ENCODE measurements at regions not wholly inside any gene's neighbourhood (a gene's known extent, or its start where the extent isn't known, plus 50 kb on each side); places are given as distances from the start of the nearest gene placed in this dataset.

- DNase-seq = no peak
- Histone ChIP-seq H3K9me3 (ENCODE audit: control extremely low read depth in 1 of 5, control insufficient read depth in 4 of 5, insufficient read depth in 2 of 5, low read depth in 1 of 5, low read length in 4 of 5) (peaks cover 0 to 3% (median 0%) of the 10 kb centered on the region in 5 experiments), H3K27me3 (replicated peaks in 2 of 5; ENCODE audit: control insufficient read depth in 4 of 5, insufficient read depth in 5 of 5, low read length in 4 of 5) (no peaks in the 10 kb centered on the region), H3K27ac (ENCODE audit: insufficient read depth in 1 of 2, low read depth in 1 of 2, low read length in 2 of 2, poor library complexity in 1 of 2, severe bottlenecking in 2 of 2) (no peak overlapping the region), H3K36me3 (ENCODE audit: control insufficient read depth in 4 of 4, insufficient read depth in 4 of 4, low read length in 3 of 4) (no peaks in the 10 kb centered on the region), H3K4me3 (ENCODE audit: control insufficient read depth in 1 of 7, extremely low read depth in 1 of 7, insufficient read depth in 4 of 7, low read depth in 2 of 7, low read length in 6 of 7) (no peak overlapping the region), H3K4me1 (ENCODE audit: control extremely low read depth in 1 of 4, control insufficient read depth in 4 of 4, insufficient read depth in 4 of 4, low read length in 3 of 4) (no peaks in the 10 kb centered on the region)
- CTCF ChIA-PET = no interaction called here
- POLR2A ChIA-PET = no interaction called here
These were observed 279.3 kb downstream of the HACE1 start for GRCh38 chr6:104580452-104580851.

GRCh38 chr6:104579310-104579863, 280.3 kb downstream of the HACE1 start:
- H3K36me3 ChIP-seq (ENCODE audit: control insufficient read depth in 4 of 4, insufficient read depth in 4 of 4, low read length in 3 of 4) = no peaks in the 10 kb centered on the region
- POLR2A ChIA-PET = no interaction called here
- 93% methylated on average over 4 of the region's 5 CpGs for WGBS (ENCODE audit: insufficient coverage)

DNA sequence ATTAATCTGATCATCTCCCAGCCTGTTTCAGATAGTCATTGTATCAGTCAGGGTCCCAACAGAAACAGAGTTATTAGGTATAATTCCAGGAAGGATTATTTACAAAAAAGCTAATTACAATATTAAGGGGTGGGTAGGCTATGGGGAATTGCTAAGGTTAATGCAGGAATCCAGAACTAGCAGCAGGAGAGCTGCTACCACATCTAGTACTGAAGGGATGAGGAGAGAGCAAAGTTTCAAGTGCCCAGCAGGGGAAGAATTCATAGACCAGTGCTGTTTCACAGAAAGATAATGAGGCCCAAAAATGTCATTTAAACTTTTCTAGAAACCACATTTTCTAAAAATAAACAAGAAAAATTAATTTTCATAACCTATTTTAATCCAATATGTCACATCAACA, 284.2 kb downstream of the HACE1 start:
- Histone ChIP-seq H3K9me3 (ENCODE audit: control extremely low read depth in 1 of 5, control insufficient read depth in 4 of 5, insufficient read depth in 2 of 5, low read depth in 1 of 5, low read length in 4 of 5) (no peaks in the 10 kb centered on the region), H3K27ac (ENCODE audit: insufficient read depth in 1 of 2, low read depth in 1 of 2, low read length in 2 of 2, poor library complexity in 1 of 2, severe bottlenecking in 2 of 2) (no peak overlapping the region), H3K4me3 (ENCODE audit: control insufficient read depth in 1 of 7, extremely low read depth in 1 of 7, insufficient read depth in 4 of 7, low read depth in 2 of 7, low read length in 6 of 7) (no peak overlapping the region), H3K36me3 (ENCODE audit: control insufficient read depth in 4 of 4, insufficient read depth in 4 of 4, low read length in 3 of 4) (no peaks in the 10 kb centered on the region), H3K27me3 (replicated peaks in 2 of 5; ENCODE audit: control insufficient read depth in 4 of 5, insufficient read depth in 5 of 5, low read length in 4 of 5) (no peaks in the 10 kb centered on the region), H3K4me1 (ENCODE audit: control extremely low read depth in 1 of 4, control insufficient read depth in 4 of 4, insufficient read depth in 4 of 4, low read length in 3 of 4) (no peaks in the 10 kb centered on the region)
- no peak for DNase-seq
- CTCF ChIA-PET = no interaction called here
- POLR2A ChIA-PET = no interaction called here

More at GRCh38 chr6:104579310-104579863, 280.3 kb downstream of the HACE1 start:
- Histone ChIP-seq H3K4me1 (ENCODE audit: control extremely low read depth in 1 of 4, control insufficient read depth in 4 of 4, insufficient read depth in 4 of 4, low read length in 3 of 4) (no peaks in the 10 kb centered on the region), H3K9me3 (ENCODE audit: control extremely low read depth in 1 of 5, control insufficient read depth in 4 of 5, insufficient read depth in 2 of 5, low read depth in 1 of 5, low read length in 4 of 5) (peaks cover 0 to 3% (median 0%) of the 10 kb centered on the region in 5 experiments), H3K27me3 (replicated peaks in 2 of 5; ENCODE audit: control insufficient read depth in 4 of 5, insufficient read depth in 5 of 5, low read length in 4 of 5) (no peaks in the 10 kb centered on the region), H3K27ac (ENCODE audit: insufficient read depth in 1 of 2, low read depth in 1 of 2, low read length in 2 of 2, poor library complexity in 1 of 2, severe bottlenecking in 2 of 2) (no peak overlapping the region), H3K4me3 (ENCODE audit: control insufficient read depth in 1 of 7, extremely low read depth in 1 of 7, insufficient read depth in 4 of 7, low read depth in 2 of 7, low read length in 6 of 7) (no peak overlapping the region)
- CTCF ChIA-PET = interaction anchor here (0.6 to 1.1 kb wide), 2 partner anchors 18 to 21 kb away, joined by 3 to 4 read pairs; no protein-coding TSS in a partner anchor
- DNase-seq = no peak

DNA sequence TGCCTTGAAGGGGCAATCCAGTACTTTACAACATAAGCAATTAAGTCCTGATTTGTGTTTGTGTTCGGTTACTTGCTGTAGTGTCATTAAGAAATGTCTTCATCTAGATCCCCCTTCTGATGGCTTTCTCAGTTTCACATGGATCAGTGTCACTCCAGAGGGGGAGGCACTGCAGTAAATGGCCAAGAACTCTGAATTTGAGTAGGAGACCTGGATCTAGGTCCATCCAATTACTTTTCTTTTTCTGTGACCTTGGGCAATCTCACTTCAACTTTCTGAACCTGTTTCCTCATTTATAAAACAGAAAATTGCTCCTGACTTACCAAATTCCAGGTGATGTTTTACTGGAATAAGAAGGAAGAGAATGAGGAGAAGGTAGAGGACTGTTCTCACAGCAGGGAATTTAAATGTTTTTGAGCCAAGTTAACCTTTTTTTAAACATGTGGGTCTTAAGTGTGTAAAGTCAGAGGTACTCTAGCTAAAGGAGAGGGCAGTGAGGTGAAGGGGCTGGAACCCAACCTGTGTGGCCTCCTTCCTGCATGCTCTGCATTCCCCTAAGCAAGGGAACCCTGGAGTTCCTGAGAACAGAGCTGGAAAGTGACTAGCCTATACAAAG, 285.5 kb downstream of the HACE1 start:
- no peaks in the 10 kb centered on the region for H3K27me3 ChIP-seq (replicated peaks in 2 of 5; ENCODE audit: control insufficient read depth in 4 of 5, insufficient read depth in 5 of 5, low read length in 4 of 5)
- no peaks in the 10 kb centered on the region for H3K4me1 ChIP-seq (ENCODE audit: control extremely low read depth in 1 of 4, control insufficient read depth in 4 of 4, insufficient read depth in 4 of 4, low read length in 3 of 4)
- ChIA-PET POLR2A (no interaction called here), CTCF (no interaction called here)
- H3K27ac ChIP-seq (ENCODE audit: insufficient read depth in 1 of 2, low read depth in 1 of 2, low read length in 2 of 2, poor library complexity in 1 of 2, severe bottlenecking in 2 of 2) = no peak overlapping the region
- no peak for DNase-seq
- no peak overlapping the region for H3K4me3 ChIP-seq (ENCODE audit: control insufficient read depth in 1 of 7, extremely low read depth in 1 of 7, insufficient read depth in 4 of 7, low read depth in 2 of 7, low read length in 6 of 7)
- WGBS (ENCODE audit: insufficient coverage) = 80% methylated on average over 1 of the region's 1 CpG
- no peaks in the 10 kb centered on the region for H3K9me3 ChIP-seq (ENCODE audit: control extremely low read depth in 1 of 5, control insufficient read depth in 4 of 5, insufficient read depth in 2 of 5, low read depth in 1 of 5, low read length in 4 of 5)
- H3K36me3 ChIP-seq (ENCODE audit: control insufficient read depth in 4 of 4, insufficient read depth in 4 of 4, low read length in 3 of 4) = no peaks in the 10 kb centered on the region

- Histone ChIP-seq H3K4me3 (ENCODE audit: control insufficient read depth in 1 of 7, extremely low read depth in 1 of 7, insufficient read depth in 4 of 7, low read depth in 2 of 7, low read length in 6 of 7) (no peak overlapping the region), H3K36me3 (ENCODE audit: control insufficient read depth in 4 of 4, insufficient read depth in 4 of 4, low read length in 3 of 4) (no peaks in the 10 kb centered on the region), H3K4me1 (ENCODE audit: control extremely low read depth in 1 of 4, control insufficient read depth in 4 of 4, insufficient read depth in 4 of 4, low read length in 3 of 4) (no peaks in the 10 kb centered on the region), H3K27me3 (replicated peaks in 2 of 5; ENCODE audit: control insufficient read depth in 4 of 5, insufficient read depth in 5 of 5, low read length in 4 of 5) (no peaks in the 10 kb centered on the region), H3K9me3 (ENCODE audit: control extremely low read depth in 1 of 5, control insufficient read depth in 4 of 5, insufficient read depth in 2 of 5, low read depth in 1 of 5, low read length in 4 of 5) (no peaks in the 10 kb centered on the region), H3K27ac (ENCODE audit: insufficient read depth in 1 of 2, low read depth in 1 of 2, low read length in 2 of 2, poor library complexity in 1 of 2, severe bottlenecking in 2 of 2) (no peak overlapping the region)
- WGBS (ENCODE audit: insufficient coverage) = 100% methylated on average over 2 of the region's 3 CpGs
- CTCF ChIA-PET = no interaction called here
- no peak for DNase-seq
- POLR2A ChIA-PET = no interaction called here
These were observed 286.4 kb downstream of the HACE1 start for GRCh38 chr6:104573350-104573749.

GRCh38 chr6:104572901-104573300, 286.8 kb downstream of the HACE1 start:
- no peaks in the 10 kb centered on the region for H3K36me3 ChIP-seq (ENCODE audit: control insufficient read depth in 4 of 4, insufficient read depth in 4 of 4, low read length in 3 of 4)
- DNase-seq = no peak
- no peaks in the 10 kb centered on the region for H3K9me3 ChIP-seq (ENCODE audit: control extremely low read depth in 1 of 5, control insufficient read depth in 4 of 5, insufficient read depth in 2 of 5, low read depth in 1 of 5, low read length in 4 of 5)
- CTCF ChIA-PET = no interaction called here
- POLR2A ChIA-PET = no interaction called here
- H3K27me3 ChIP-seq (replicated peaks in 2 of 5; ENCODE audit: control insufficient read depth in 4 of 5, insufficient read depth in 5 of 5, low read length in 4 of 5) = no peaks in the 10 kb centered on the region
- 93% methylated on average over 2 of the region's 4 CpGs for WGBS (ENCODE audit: insufficient coverage)
- H3K27ac ChIP-seq (ENCODE audit: insufficient read depth in 1 of 2, low read depth in 1 of 2, low read length in 2 of 2, poor library complexity in 1 of 2, severe bottlenecking in 2 of 2) = no peak overlapping the region
- H3K4me3 ChIP-seq (ENCODE audit: control insufficient read depth in 1 of 7, extremely low read depth in 1 of 7, insufficient read depth in 4 of 7, low read depth in 2 of 7, low read length in 6 of 7) = no peak overlapping the region
- H3K4me1 ChIP-seq (ENCODE audit: control extremely low read depth in 1 of 4, control insufficient read depth in 4 of 4, insufficient read depth in 4 of 4, low read length in 3 of 4) = no peaks in the 10 kb centered on the region

DNA sequence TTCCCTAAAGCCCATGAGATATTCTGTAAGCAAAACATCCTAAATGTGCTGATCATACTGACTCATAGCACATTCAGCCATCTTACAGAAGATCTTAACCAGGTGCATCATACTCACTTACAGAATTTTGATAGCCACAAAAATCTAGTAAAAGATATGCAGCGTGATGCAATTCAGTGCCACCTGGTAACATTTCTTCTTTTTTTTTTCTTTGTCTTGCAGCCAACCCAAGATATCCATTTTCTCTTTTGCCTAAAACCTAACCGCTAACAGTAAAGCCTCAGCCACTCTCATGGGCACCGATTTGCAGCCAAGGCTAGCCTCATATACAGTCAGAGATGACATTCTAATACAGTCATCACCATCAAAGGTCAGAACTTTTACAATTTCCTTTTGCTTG, 293.3 kb downstream of the HACE1 start:
- Histone ChIP-seq H3K36me3 (ENCODE audit: control insufficient read depth in 4 of 4, insufficient read depth in 4 of 4, low read length in 3 of 4) (no peaks in the 10 kb centered on the region), H3K27me3 (replicated peaks in 2 of 5; ENCODE audit: control insufficient read depth in 4 of 5, insufficient read depth in 5 of 5, low read length in 4 of 5) (no peaks in the 10 kb centered on the region), H3K4me3 (ENCODE audit: control insufficient read depth in 1 of 7, extremely low read depth in 1 of 7, insufficient read depth in 4 of 7, low read depth in 2 of 7, low read length in 6 of 7) (no peak overlapping the region), H3K4me1 (ENCODE audit: control extremely low read depth in 1 of 4, control insufficient read depth in 4 of 4, insufficient read depth in 4 of 4, low read length in 3 of 4) (peaks cover 0 to 3% (median 0%) of the 10 kb centered on the region in 4 experiments), H3K9me3 (ENCODE audit: control extremely low read depth in 1 of 5, control insufficient read depth in 4 of 5, insufficient read depth in 2 of 5, low read depth in 1 of 5, low read length in 4 of 5) (no peaks in the 10 kb centered on the region), H3K27ac (ENCODE audit: insufficient read depth in 1 of 2, low read depth in 1 of 2, low read length in 2 of 2, poor library complexity in 1 of 2, severe bottlenecking in 2 of 2) (no peak overlapping the region)
- DNase-seq = no peak
- ChIA-PET CTCF (no interaction called here), POLR2A (no interaction called here)
- 91% methylated on average over 3 of the region's 3 CpGs for WGBS (ENCODE audit: insufficient coverage)
